K562 (cell line): ENCODE measurements at regions not wholly inside any gene's neighbourhood (a gene's known extent, or its start where the extent isn't known, plus 50 kb on each side); places are given as distances from the start of the nearest gene placed in this dataset.

ENCODE experiments used
- ATAC-seq: fragments of 200-7000 bp; cut with Tn5 transposase; 3 replicates; pipeline ENCODE4 v1.9.1; 2020; ENCODE audit warnings: moderate library complexity
- BruUV-seq: library from RNA; stranded (reverse); fragments of 400-500 nt; replicated peaks from 2 replicates; lab custom pipeline; 2021; lab: Mats Ljungman, UMichigan
- CTCF ChIA-PET: fragments of 300-600 bp; formaldehyde crosslinking; extraction: SDS; loops from one replicate; lab custom pipeline; 2021; ENCODE audit warnings: low intra/inter-chr PET ratio; lab: Yijun Ruan, JAX
- POLR2A ChIA-PET: fragments of 300-600, 350-650 bp; sonication (Branson Sonifier 250); formaldehyde crosslinking; extraction: SDS; loops from one replicate; lab custom pipeline; 2021; ENCODE audit warnings: antibody characterized with exemption, inconsistent platforms; lab: Yijun Ruan, JAX
- DNase-seq, 4 experiments: peaks; one replicate each; pipeline versions ENCODE4 v3.0.0 to v3.0.0-alpha.2; 2011 to 2018; ENCODE audit warnings: low spot score in 3 of 4, mixed read lengths in 3 of 4; ENCODE audit errors: extremely low read depth in 1 of 4
- FAIRE-seq: peaks from 2 replicates; lab custom pipeline; 2011; peaks lifted over from hg19 to GRCh38; lab: Jason Lieb, UNC
- H2AFZ ChIP-seq: 2 replicates; pipeline ENCODE4 v1.6.0; 2011; ENCODE audit warnings: low read depth, low read length, control low read depth, inconsistent platforms
- H3K27ac ChIP-seq: fragments of 200-600 bp; 3 replicates; pipeline ENCODE4 v1.8.0; 2011; ENCODE audit warnings: low read depth, mild to moderate bottlenecking, control low read depth, inconsistent platforms, low read length, moderate library complexity, mixed read lengths; ENCODE audit errors: extremely low read depth
- H3K27me3 ChIP-seq, 2 experiments: fragments of 300-600 bp in 1 of 2; 2 replicates in 1 of 2; 3 replicates in 1 of 2; pipeline versions ENCODE4 v1.6.0 to v1.8.0; 2011; ENCODE audit warnings: inconsistent platforms in 2 of 2, low read length in 2 of 2, mild to moderate bottlenecking in 1 of 2, mixed read lengths in 1 of 2, moderate library complexity in 1 of 2; ENCODE audit not compliant: control insufficient read depth in 2 of 2, insufficient read depth in 2 of 2
- H3K36me3 ChIP-seq: fragments of 300-600 bp; 3 replicates; pipeline ENCODE4 v1.8.0; 2011; ENCODE audit warnings: mild to moderate bottlenecking, low read length, inconsistent platforms; ENCODE audit not compliant: control insufficient read depth, insufficient read depth
- H3K4me1 ChIP-seq, 2 experiments: fragments of 200-600 bp in 1 of 2; replicated peaks in 1 of 2; 2 replicates in 1 of 2; 3 replicates in 1 of 2; pipeline versions ENCODE4 v1.5.1 to v1.8.0; 2011; ENCODE audit warnings: inconsistent platforms in 2 of 2, low read length in 2 of 2, mild to moderate bottlenecking in 1 of 2, mixed read lengths in 1 of 2, moderate library complexity in 1 of 2; ENCODE audit not compliant: control insufficient read depth in 2 of 2, insufficient read depth in 2 of 2
- H3K4me2 ChIP-seq: 2 replicates; pipeline ENCODE4 v1.6.1; 2011; ENCODE audit warnings: low read length, control low read depth, inconsistent platforms, mixed read lengths; ENCODE audit not compliant: insufficient read depth
- H3K4me3 ChIP-seq: fragments of 200-600 bp; sonication (generic), shearing (Covaris generic); 2 replicates; pipeline ENCODE4 v1.5.1; 2016; ENCODE audit warnings: control low read depth, inconsistent platforms
- H3K79me2 ChIP-seq: fragments of 200-600 bp; 3 replicates; pipeline ENCODE4 v1.8.0; 2011; ENCODE audit warnings: low read length, inconsistent platforms; ENCODE audit not compliant: control insufficient read depth, insufficient read depth
- H3K9ac ChIP-seq, 2 experiments: 2 replicates each; pipeline versions ENCODE4 v1.6.0 to v1.6.1; 2011; ENCODE audit warnings: low read depth in 2 of 2, low read length in 2 of 2, control low read depth in 1 of 2, inconsistent platforms in 1 of 2, mild to moderate bottlenecking in 1 of 2, mixed read lengths in 1 of 2; ENCODE audit not compliant: insufficient read depth in 1 of 2
- H3K9me1 ChIP-seq: one replicate; pipeline ENCODE4 v1.6.0; 2011; ENCODE audit warnings: inconsistent platforms, mild to moderate bottlenecking, low read length, moderate library complexity; ENCODE audit not compliant: control insufficient read depth, insufficient read depth
- H3K9me3 ChIP-seq: replicated peaks from 2 replicates; pipeline ENCODE4 v1.5.1; 2011; ENCODE audit warnings: low read depth, low read length, inconsistent platforms; ENCODE audit not compliant: control insufficient read depth, insufficient read depth
- H4K20me1 ChIP-seq: replicated peaks from 2 replicates; pipeline ENCODE4 v1.6.1; 2011; ENCODE audit warnings: low read length, inconsistent platforms, mixed read lengths; ENCODE audit not compliant: control insufficient read depth, insufficient read depth
- RBM25 ChIP-seq: fragments of 200-400 bp; formaldehyde crosslinking; IDR thresholded peaks from 2 replicates; pipeline ENCODE4 v1.6.1; 2018; ENCODE audit warnings: low read length, low read depth, moderate library complexity; ENCODE audit not compliant: severe bottlenecking
- WGBS: fragments of 100-300 bp; shearing (Covaris generic); methylation state at CpG from one replicate; pipeline ENCODE4 v1.1.6; 2016; ENCODE audit warnings: low coverage, mixed read lengths; ENCODE audit not compliant: insufficient coverage; ENCODE audit errors: missing lambda C conversion rate; 5-methylcytosine and 5-hydroxymethylcytosine counted together
- in situ Hi-C: fragments of 300-500 bp; cut with MboI; formaldehyde crosslinking; loops from 4 replicates; pipeline ENCODE4 v1.15.0; 2018; ENCODE audit warnings: inconsistent platforms, mixed read lengths
- intact Hi-C: fragments of 100-400 bp; cut with micrococcal nuclease; formaldehyde crosslinking; loops from 2 replicates; pipeline ENCODE4 v1.14.2; 2022
- TF ChIP-seq, protein P1 (sequence below), 2 experiments: fragments of 450-650 bp; formaldehyde crosslinking in 1 of 2; IDR thresholded peaks; 2 replicates each; pipeline versions ENCODE4 v1.4.0 to v1.6.1; 2014 to 2020; ENCODE audit warnings: mild to moderate bottlenecking in 2 of 2, borderline replicate concordance in 1 of 2, low read depth in 1 of 2

DNA sequence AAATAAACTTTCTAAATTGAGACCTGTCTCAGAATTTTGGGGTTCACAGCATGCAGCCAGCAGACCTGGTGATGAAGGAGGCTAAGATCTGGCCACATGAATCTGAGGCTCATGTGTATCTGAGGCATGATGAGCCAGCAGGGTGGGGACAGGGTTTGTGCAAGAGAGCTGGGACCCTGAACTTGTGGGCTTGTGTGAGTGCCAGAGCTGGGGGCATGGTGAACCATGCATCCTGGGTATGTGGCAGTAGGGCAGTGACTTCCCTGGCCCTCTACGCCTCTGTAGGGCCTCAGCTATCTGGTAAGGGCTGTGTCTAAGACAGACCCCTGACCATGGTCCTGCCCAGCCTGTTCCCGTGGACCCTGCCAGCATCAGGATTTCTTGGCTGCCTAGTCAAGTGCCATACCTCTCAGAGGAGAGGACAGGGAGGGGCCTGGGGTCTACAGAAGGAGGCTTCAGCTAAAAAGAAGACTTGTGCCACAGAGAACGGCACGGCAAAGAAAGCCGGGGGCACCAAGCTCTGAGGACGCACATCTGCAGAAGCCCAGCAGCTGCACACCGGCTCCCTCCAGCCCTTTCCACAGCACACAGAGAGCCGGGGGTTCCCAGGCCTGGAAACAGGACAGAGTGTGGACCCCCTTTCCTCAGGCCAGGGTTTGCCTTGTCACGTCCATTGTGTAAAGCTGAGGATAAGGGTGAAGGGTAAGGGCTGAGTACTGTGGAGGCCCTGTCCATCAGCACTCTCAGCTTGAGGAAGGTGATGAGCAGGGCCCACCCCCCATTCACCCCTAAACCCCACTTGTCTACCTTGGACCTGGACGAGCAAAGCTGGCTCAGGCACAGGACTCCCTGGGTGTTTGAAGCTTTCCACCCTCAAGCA, 130.1 kb downstream of the MRPL36 start:
- TF ChIP-seq RBM25 = no peak
- TF ChIP-seq, protein P1, sequence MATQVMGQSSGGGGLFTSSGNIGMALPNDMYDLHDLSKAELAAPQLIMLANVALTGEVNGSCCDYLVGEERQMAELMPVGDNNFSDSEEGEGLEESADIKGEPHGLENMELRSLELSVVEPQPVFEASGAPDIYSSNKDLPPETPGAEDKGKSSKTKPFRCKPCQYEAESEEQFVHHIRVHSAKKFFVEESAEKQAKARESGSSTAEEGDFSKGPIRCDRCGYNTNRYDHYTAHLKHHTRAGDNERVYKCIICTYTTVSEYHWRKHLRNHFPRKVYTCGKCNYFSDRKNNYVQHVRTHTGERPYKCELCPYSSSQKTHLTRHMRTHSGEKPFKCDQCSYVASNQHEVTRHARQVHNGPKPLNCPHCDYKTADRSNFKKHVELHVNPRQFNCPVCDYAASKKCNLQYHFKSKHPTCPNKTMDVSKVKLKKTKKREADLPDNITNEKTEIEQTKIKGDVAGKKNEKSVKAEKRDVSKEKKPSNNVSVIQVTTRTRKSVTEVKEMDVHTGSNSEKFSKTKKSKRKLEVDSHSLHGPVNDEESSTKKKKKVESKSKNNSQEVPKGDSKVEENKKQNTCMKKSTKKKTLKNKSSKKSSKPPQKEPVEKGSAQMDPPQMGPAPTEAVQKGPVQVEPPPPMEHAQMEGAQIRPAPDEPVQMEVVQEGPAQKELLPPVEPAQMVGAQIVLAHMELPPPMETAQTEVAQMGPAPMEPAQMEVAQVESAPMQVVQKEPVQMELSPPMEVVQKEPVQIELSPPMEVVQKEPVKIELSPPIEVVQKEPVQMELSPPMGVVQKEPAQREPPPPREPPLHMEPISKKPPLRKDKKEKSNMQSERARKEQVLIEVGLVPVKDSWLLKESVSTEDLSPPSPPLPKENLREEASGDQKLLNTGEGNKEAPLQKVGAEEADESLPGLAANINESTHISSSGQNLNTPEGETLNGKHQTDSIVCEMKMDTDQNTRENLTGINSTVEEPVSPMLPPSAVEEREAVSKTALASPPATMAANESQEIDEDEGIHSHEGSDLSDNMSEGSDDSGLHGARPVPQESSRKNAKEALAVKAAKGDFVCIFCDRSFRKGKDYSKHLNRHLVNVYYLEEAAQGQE (IDR thresholded peaks at IDR 0.05; ENCODE audit: borderline replicate concordance) = peak; percentile 31; the same call in 1 of the 2 replicates
- TF ChIP-seq, protein P1 (CRISPR knock-in tag; IDR thresholded peaks at IDR 0.05; ENCODE audit: low read depth) = no peak
- H3K4me2 ChIP-seq = no peak overlapping the region
- no peaks in the 10 kb centered on the region for H3K9me3 ChIP-seq
- no peak overlapping the region for H3K27ac ChIP-seq
- no peak overlapping the region for H3K9ac ChIP-seq
- DNase-seq = no peak
- FAIRE-seq = no peak
- H3K79me2 ChIP-seq = no peaks in the 10 kb centered on the region
- H3K36me3 ChIP-seq = no peaks in the 10 kb centered on the region
- peaks cover 35 to 68% of the 10 kb centered on the region in 2 experiments for H3K27me3 ChIP-seq
- no peak overlapping the region for H2AFZ ChIP-seq
- no TSS peak for BruUV-seq
- in situ Hi-C loops (no loop called here), intact Hi-C loops (loop anchor here (10.0 kb wide), 1 partner anchor 55 kb away; no protein-coding TSS in a partner anchor)
- no peak overlapping the region for H3K4me3 ChIP-seq
- peaks cover 22% of the 10 kb centered on the region for H4K20me1 ChIP-seq
- under 1% methylated on average over 10 of the region's 10 CpGs for WGBS
- H3K9me1 ChIP-seq = no peaks in the 10 kb centered on the region
- H3K4me1 ChIP-seq = peaks cover 0 to 21% of the 10 kb centered on the region in 2 experiments; a peak in 3 of 5 replicates
- ChIA-PET POLR2A (interaction anchor here (1.4 to 1.7 kb wide), 2 partner anchors 8 to 30 kb away, joined by 4 to 7 read pairs; no protein-coding TSS in a partner anchor), CTCF (no interaction called here)
- ATAC-seq = no peak
